Neural progenitor cell (in vitro differentiated cells): ENCODE measurements at regions not wholly inside any gene's neighbourhood (a gene's known extent, or its start where the extent isn't known, plus 50 kb on each side); places are given as distances from the start of the nearest gene placed in this dataset.

Experiments used
- CTCF ChIP-seq: fragments of 200-600 bp; sonication (generic); IDR thresholded peaks from 2 replicates; pipeline ENCODE4 v1.5.1; 2017; ENCODE audit warnings: antibody characterized with exemption, mild to moderate bottlenecking
- EZH2 ChIP-seq: fragments of 200-600 bp; sonication (generic); IDR thresholded peaks from 2 replicates; pipeline ENCODE4 v1.6.1; 2017; ENCODE audit warnings: antibody characterized with exemption, mild to moderate bottlenecking, moderate library complexity

- no peak for TF ChIP-seq CTCF
- no peak for TF ChIP-seq EZH2
These were observed 868.5 kb downstream of the TBC1D22A start for GRCh38 chr22:47630741-47631534.
